ENCODE measurements at regions not wholly inside any gene's neighbourhood (a gene's known extent, or its start where the extent isn't known, plus 50 kb on each side); places are given as distances from the start of the nearest gene placed in this dataset.

DNA sequence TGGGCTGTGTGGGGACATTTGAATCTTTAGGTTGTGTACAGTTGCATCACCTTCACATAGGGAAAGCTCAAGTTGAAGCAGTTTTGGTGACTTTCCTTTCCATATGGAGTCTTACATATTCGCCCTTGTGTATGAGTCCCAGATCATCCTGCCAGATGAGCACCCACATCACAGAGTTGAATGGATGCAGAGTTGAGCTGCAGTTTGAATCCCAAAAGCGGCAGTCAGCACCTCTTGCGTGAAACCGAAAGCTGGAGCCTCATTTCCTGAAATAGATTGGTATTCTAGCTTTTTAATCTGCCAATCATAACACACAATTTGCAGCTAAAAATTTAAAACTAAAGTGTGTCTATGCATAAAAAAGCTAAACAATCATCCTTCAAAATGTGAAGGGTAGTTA lies 162.9 kb upstream of the DIPK2B start:
- TF ChIP-seq, protein P1, sequence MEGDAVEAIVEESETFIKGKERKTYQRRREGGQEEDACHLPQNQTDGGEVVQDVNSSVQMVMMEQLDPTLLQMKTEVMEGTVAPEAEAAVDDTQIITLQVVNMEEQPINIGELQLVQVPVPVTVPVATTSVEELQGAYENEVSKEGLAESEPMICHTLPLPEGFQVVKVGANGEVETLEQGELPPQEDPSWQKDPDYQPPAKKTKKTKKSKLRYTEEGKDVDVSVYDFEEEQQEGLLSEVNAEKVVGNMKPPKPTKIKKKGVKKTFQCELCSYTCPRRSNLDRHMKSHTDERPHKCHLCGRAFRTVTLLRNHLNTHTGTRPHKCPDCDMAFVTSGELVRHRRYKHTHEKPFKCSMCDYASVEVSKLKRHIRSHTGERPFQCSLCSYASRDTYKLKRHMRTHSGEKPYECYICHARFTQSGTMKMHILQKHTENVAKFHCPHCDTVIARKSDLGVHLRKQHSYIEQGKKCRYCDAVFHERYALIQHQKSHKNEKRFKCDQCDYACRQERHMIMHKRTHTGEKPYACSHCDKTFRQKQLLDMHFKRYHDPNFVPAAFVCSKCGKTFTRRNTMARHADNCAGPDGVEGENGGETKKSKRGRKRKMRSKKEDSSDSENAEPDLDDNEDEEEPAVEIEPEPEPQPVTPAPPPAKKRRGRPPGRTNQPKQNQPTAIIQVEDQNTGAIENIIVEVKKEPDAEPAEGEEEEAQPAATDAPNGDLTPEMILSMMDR (IDR thresholded peaks at IDR 0.05), result no peak
- TF ChIP-seq POLR2A (IDR thresholded peaks at IDR 0.05) (no peak), POLR2AphosphoS5 (IDR thresholded peaks at IDR 0.05) (no peak), EP300 (IDR thresholded peaks at IDR 0.05; ENCODE audit: low read depth) (no peak)

Data from transverse colon (tissue), 4 donors.